Nephron progenitor cell (in vitro differentiated cells): ENCODE measurements at regions not wholly inside any gene's neighbourhood (a gene's known extent, or its start where the extent isn't known, plus 50 kb on each side); places are given as distances from the start of the nearest gene placed in this dataset.

Experiments
- DNase-seq: peaks from one replicate; pipeline ENCODE4 v3.0.0; 2021
- H3K27ac Mint-ChIP-seq: 2 replicates; pipeline ENCODE4 v1.8.0; 2021; ENCODE audit warnings: mild to moderate bottlenecking, moderate library complexity, mixed read lengths
- H3K27me3 Mint-ChIP-seq: 2 replicates; pipeline ENCODE4 v1.8.0; 2021; ENCODE audit warnings: mild to moderate bottlenecking, low read depth, mixed read lengths; ENCODE audit not compliant: poor library complexity
- H3K36me3 Mint-ChIP-seq: 2 replicates; pipeline ENCODE4 v1.8.0; 2021; ENCODE audit warnings: low read depth, mixed read lengths
- H3K4me1 Mint-ChIP-seq: 2 replicates; pipeline ENCODE4 v1.8.0; 2021; ENCODE audit warnings: mixed read lengths
- H3K4me3 Mint-ChIP-seq: 2 replicates; pipeline ENCODE4 v1.8.0; 2021; ENCODE audit warnings: mild to moderate bottlenecking, moderate library complexity, mixed read lengths
- H3K9me3 Mint-ChIP-seq: 2 replicates; pipeline ENCODE4 v1.8.0; 2021; ENCODE audit warnings: mild to moderate bottlenecking, moderate library complexity, mixed read lengths
- CTCF ChIP-seq: fragments of 200-600 bp; sonication (generic); IDR thresholded peaks from 2 replicates; pipeline ENCODE4 v1.5.0; 2021; ENCODE audit warnings: antibody characterized with exemption

GRCh38 chr20:7629880-7630279 is 310.4 kb downstream of the HAO1 start:
- TF ChIP-seq CTCF, result no peak

GRCh38 chr20:7637184-7637583 is 303.1 kb downstream of the HAO1 start:
- DNase-seq, result no peak
- no peaks in the 10 kb centered on the region for H3K4me1 Mint-ChIP-seq
- no peaks in the 10 kb centered on the region for H3K36me3 Mint-ChIP-seq
- H3K9me3 Mint-ChIP-seq, result peaks cover 4% of the 10 kb centered on the region
- H3K27ac Mint-ChIP-seq, result no peak overlapping the region
- no peak for TF ChIP-seq CTCF
- H3K4me3 Mint-ChIP-seq, result no peak overlapping the region
- H3K27me3 Mint-ChIP-seq, result no peaks in the 10 kb centered on the region

More at GRCh38 chr20:7629880-7630279, 310.4 kb downstream of the HAO1 start:
- H3K9me3 Mint-ChIP-seq, result no peaks in the 10 kb centered on the region
- no peaks in the 10 kb centered on the region for H3K4me1 Mint-ChIP-seq
- no peaks in the 10 kb centered on the region for H3K36me3 Mint-ChIP-seq
- no peak overlapping the region for H3K27ac Mint-ChIP-seq
- H3K4me3 Mint-ChIP-seq, result no peak overlapping the region
- no peak for DNase-seq
- no peaks in the 10 kb centered on the region for H3K27me3 Mint-ChIP-seq

GRCh38 chr20:7650086-7650879 is 290.0 kb downstream of the HAO1 start:
- Mint-ChIP-seq H3K4me1 (no peaks in the 10 kb centered on the region), H3K9me3 (no peaks in the 10 kb centered on the region)

GRCh38 chr20:7654231-7654630 is 286.0 kb downstream of the HAO1 start:
- Mint-ChIP-seq H3K27me3 (peaks cover 4% of the 10 kb centered on the region), H3K4me1 (no peaks in the 10 kb centered on the region), H3K27ac (no peak overlapping the region), H3K9me3 (no peaks in the 10 kb centered on the region), H3K4me3 (no peak overlapping the region), H3K36me3 (no peaks in the 10 kb centered on the region)
- no peak for TF ChIP-seq CTCF
- DNase-seq, result no peak

More at GRCh38 chr20:7650086-7650879, 290.0 kb downstream of the HAO1 start:
- TF ChIP-seq CTCF, result no peak
- H3K4me3 Mint-ChIP-seq, result no peak overlapping the region
- DNase-seq, result no peak
- H3K27ac Mint-ChIP-seq, result no peak overlapping the region
- no peaks in the 10 kb centered on the region for H3K36me3 Mint-ChIP-seq
- H3K27me3 Mint-ChIP-seq, result peaks cover 3% of the 10 kb centered on the region

GRCh38 chr20:7656687-7657467 is 283.4 kb downstream of the HAO1 start:
- no peak for DNase-seq
- H3K4me1 Mint-ChIP-seq, result no peaks in the 10 kb centered on the region
- H3K27me3 Mint-ChIP-seq, result peaks cover 4% of the 10 kb centered on the region
- no peaks in the 10 kb centered on the region for H3K9me3 Mint-ChIP-seq
- no peaks in the 10 kb centered on the region for H3K36me3 Mint-ChIP-seq
- H3K27ac Mint-ChIP-seq, result no peak overlapping the region
- TF ChIP-seq CTCF, result no peak
- no peak overlapping the region for H3K4me3 Mint-ChIP-seq
